ENCODE measurements at regions not wholly inside any gene's neighbourhood (a gene's known extent, or its start where the extent isn't known, plus 50 kb on each side); places are given as distances from the start of the nearest gene placed in this dataset.

- TF ChIP-seq CTCF (IDR thresholded peaks at IDR 0.05): no peak
- peaks cover 0 to 33% (median 5%) of the 10 kb centered on the region in 3 donors for H3K27me3 ChIP-seq (ENCODE audit: insufficient read depth in 3 of 3, low read length in 2 of 3)
- H3K4me1 ChIP-seq: no peaks in the 10 kb centered on the region
- H3K9me3 ChIP-seq: no peaks in the 10 kb centered on the region
- no peak for DNase-seq
- ATAC-seq: no peak
- H3K27ac ChIP-seq: no peak overlapping the region
- WGBS, 3 donors: 87 to 92% (median 87%) methylated on average over 27 to 28 of the region's 28 CpGs
- H3K4me3 ChIP-seq: no peak overlapping the region
- intact Hi-C loops (cut with DNase I): no loop called here
- no peaks in the 10 kb centered on the region for H3K36me3 ChIP-seq (ENCODE audit: insufficient read depth in 1 of 2, low read depth in 1 of 2)
Measured at GRCh38 chr6:168232989-168233874, 86.3 kb downstream of the DACT2 start.

- intact Hi-C loops (cut with DNase I): no loop called here
- 41 to 69% (median 52%) methylated on average over 11 of the region's 11 CpGs for WGBS, 3 donors
Measured at GRCh38 chr6:168232528-168232927, 87.0 kb downstream of the DACT2 start.

GRCh38 chr6:168232062-168232461 lies 87.5 kb downstream of the DACT2 start:
- Histone ChIP-seq H3K27ac (no peak overlapping the region), H3K4me1 (no peaks in the 10 kb centered on the region), H3K27me3 (ENCODE audit: insufficient read depth in 3 of 3, low read length in 2 of 3) (peaks cover 0 to 45% (median 8%) of the 10 kb centered on the region in 3 donors), H3K4me3 (no peak overlapping the region), H3K9me3 (no peaks in the 10 kb centered on the region), H3K36me3 (ENCODE audit: insufficient read depth in 1 of 2, low read depth in 1 of 2) (no peaks in the 10 kb centered on the region)
- DNase-seq (no peak), ATAC-seq (no peak)
- intact Hi-C loops (cut with DNase I): no loop called here
- no peak for TF ChIP-seq CTCF (IDR thresholded peaks at IDR 0.05)
- WGBS, 3 donors: 20 to 26% (median 23%) methylated on average over 6 of the region's 6 CpGs

More at GRCh38 chr6:168232528-168232927, 87.0 kb downstream of the DACT2 start:
- ATAC-seq: no peak
- Histone ChIP-seq H3K36me3 (ENCODE audit: insufficient read depth in 1 of 2, low read depth in 1 of 2) (no peaks in the 10 kb centered on the region), H3K9me3 (no peaks in the 10 kb centered on the region), H3K27me3 (ENCODE audit: insufficient read depth in 3 of 3, low read length in 2 of 3) (peaks cover 0 to 40% (median 7%) of the 10 kb centered on the region in 3 donors), H3K4me3 (no peak overlapping the region), H3K4me1 (no peaks in the 10 kb centered on the region), H3K27ac (no peak overlapping the region)
- DNase-seq: no peak
- no peak for TF ChIP-seq CTCF (IDR thresholded peaks at IDR 0.05)

- Histone ChIP-seq H3K4me3 (no peak overlapping the region), H3K36me3 (ENCODE audit: insufficient read depth in 1 of 2, low read depth in 1 of 2) (no peaks in the 10 kb centered on the region), H3K27ac (no peak overlapping the region), H3K4me1 (no peaks in the 10 kb centered on the region), H3K9me3 (no peaks in the 10 kb centered on the region), H3K27me3 (ENCODE audit: insufficient read depth in 3 of 3, low read length in 2 of 3) (peaks cover 0 to 50% (median 11%) of the 10 kb centered on the region in 3 donors)
- ATAC-seq (no peak), DNase-seq (no peak)
- TF ChIP-seq CTCF (IDR thresholded peaks at IDR 0.05): no peak
- 27 to 45% (median 33%) methylated on average over 8 of the region's 8 CpGs for WGBS, 3 donors
- intact Hi-C loops (cut with DNase I): no loop called here
Measured at GRCh38 chr6:168231393-168231957, 88.1 kb downstream of the DACT2 start.
